ENCODE measurements at regions not wholly inside any gene's neighbourhood (a gene's known extent, or its start where the extent isn't known, plus 50 kb on each side); places are given as distances from the start of the nearest gene placed in this dataset.

DNA sequence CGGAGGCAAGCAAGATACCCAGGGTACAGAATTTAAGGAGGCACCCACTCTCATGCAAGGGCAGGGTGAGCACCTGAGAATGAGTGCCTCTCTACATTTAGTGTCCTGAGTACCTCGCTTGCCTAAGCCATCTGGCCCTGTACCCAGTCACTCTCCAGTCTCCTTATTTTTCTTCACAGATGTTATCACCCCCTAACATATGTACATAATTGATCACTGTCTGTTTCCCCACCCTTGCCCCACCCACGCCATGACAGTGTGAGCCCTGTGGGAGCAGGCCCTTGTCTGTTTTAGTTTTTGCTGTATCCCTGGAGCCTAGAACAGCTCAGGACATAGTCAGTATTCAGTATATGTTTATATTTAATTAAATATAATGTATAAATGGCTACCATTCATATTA lies 113.6 kb downstream of the SPRY1 start:
- WGBS (ENCODE audit: insufficient coverage), result 86% methylated on average over 1 of the region's 3 CpGs
- Histone ChIP-seq H3K9me3 (ENCODE audit: control extremely low read depth in 1 of 3, control insufficient read depth in 2 of 3, insufficient read depth in 1 of 3, low read length in 2 of 3) (peaks cover 0 to 5% (median 1%) of the 10 kb centered on the region in 3 donors), H3K36me3 (replicated peaks in 1 of 2; ENCODE audit: control extremely low read depth in 1 of 2, control insufficient read depth in 1 of 2, extremely low read depth in 1 of 2, insufficient read depth in 2 of 2, low read length in 1 of 2) (no peaks in the 10 kb centered on the region), H2AFZ (ENCODE audit: insufficient read depth, low read depth, low read length, poor library complexity, severe bottlenecking) (no peak overlapping the region), H3K9ac (ENCODE audit: low read length) (no peak overlapping the region), H3K27ac (ENCODE audit: low read length in 2 of 2) (no peak overlapping the region), H3K27me3 (replicated peaks in 1 of 4; ENCODE audit: control extremely low read depth in 1 of 4, control insufficient read depth in 3 of 4, insufficient read depth in 4 of 4, low read length in 3 of 4) (peaks cover 0 to under 1% (median 0%) of the 10 kb centered on the region in 4 experiments), H4K20me1 (ENCODE audit: control insufficient read depth, insufficient read depth, low read length, poor library complexity, severe bottlenecking) (no peaks in the 10 kb centered on the region), H3K4me2 (replicated peaks; ENCODE audit: low read depth, low read length, poor library complexity, severe bottlenecking) (no peak overlapping the region), H3K4me3 (ENCODE audit: control extremely low read depth in 1 of 5, extremely low read depth in 1 of 5, insufficient read depth in 1 of 5, low read depth in 2 of 5, low read length in 4 of 5) (no peak overlapping the region), H3K4me1 (ENCODE audit: control insufficient read depth in 2 of 2, insufficient read depth in 2 of 2, low read length in 2 of 2) (peaks cover 13 to 17% of the 10 kb centered on the region in 2 donors), H3K79me2 (ENCODE audit: control insufficient read depth, insufficient read depth, low read length) (no peaks in the 10 kb centered on the region)
- Mint-ChIP-seq H3K27ac (no peak overlapping the region), H3K9me3 (ENCODE audit: insufficient read depth) (peaks cover 2% of the 10 kb centered on the region), H3K27me3 (peaks cover 18% of the 10 kb centered on the region), H3K4me3 (no peak overlapping the region), H3K4me1 (peaks cover 20% of the 10 kb centered on the region)
- DNase-seq, result no peak
- intact Hi-C loops (cut with micrococcal nuclease), result no loop called here
- POLR2A ChIA-PET, result no interaction called here
- ATAC-seq (ENCODE audit: low read depth), result no peak
- CTCF ChIA-PET, result no interaction called here
- TF ChIP-seq EZH2 (IDR thresholded peaks at IDR 0.05; ENCODE audit: borderline replicate concordance, insufficient read depth, low read depth, low read length, poor library complexity, severe bottlenecking) (no peak), CTCF (IDR thresholded peaks at IDR 0.05) (no peak)

- Histone ChIP-seq H3K4me3 (ENCODE audit: control extremely low read depth in 1 of 5, extremely low read depth in 1 of 5, insufficient read depth in 1 of 5, low read depth in 2 of 5, low read length in 4 of 5) (no peak overlapping the region), H3K27ac (ENCODE audit: low read length in 2 of 2) (no peak overlapping the region), H3K4me1 (ENCODE audit: control insufficient read depth in 2 of 2, insufficient read depth in 2 of 2, low read length in 2 of 2) (peaks cover 10 to 15% of the 10 kb centered on the region in 2 donors), H3K9me3 (ENCODE audit: control extremely low read depth in 1 of 3, control insufficient read depth in 2 of 3, insufficient read depth in 1 of 3, low read length in 2 of 3) (peaks cover 0 to 5% (median 1%) of the 10 kb centered on the region in 3 donors), H3K4me2 (replicated peaks; ENCODE audit: low read depth, low read length, poor library complexity, severe bottlenecking) (no peak overlapping the region), H4K20me1 (ENCODE audit: control insufficient read depth, insufficient read depth, low read length, poor library complexity, severe bottlenecking) (no peaks in the 10 kb centered on the region), H3K27me3 (replicated peaks in 1 of 4; ENCODE audit: control extremely low read depth in 1 of 4, control insufficient read depth in 3 of 4, insufficient read depth in 4 of 4, low read length in 3 of 4) (no peaks in the 10 kb centered on the region), H3K9ac (ENCODE audit: low read length) (no peak overlapping the region), H2AFZ (ENCODE audit: insufficient read depth, low read depth, low read length, poor library complexity, severe bottlenecking) (no peak overlapping the region), H3K36me3 (replicated peaks in 1 of 2; ENCODE audit: control extremely low read depth in 1 of 2, control insufficient read depth in 1 of 2, extremely low read depth in 1 of 2, insufficient read depth in 2 of 2, low read length in 1 of 2) (no peaks in the 10 kb centered on the region), H3K79me2 (ENCODE audit: control insufficient read depth, insufficient read depth, low read length) (no peaks in the 10 kb centered on the region)
- intact Hi-C loops (cut with micrococcal nuclease), result no loop called here
- Mint-ChIP-seq H3K4me1 (peaks cover 17% of the 10 kb centered on the region), H3K9me3 (ENCODE audit: insufficient read depth) (peaks cover 2% of the 10 kb centered on the region), H3K27ac (no peak overlapping the region), H3K4me3 (no peak overlapping the region), H3K27me3 (peaks cover 14% of the 10 kb centered on the region)
- ChIA-PET CTCF (no interaction called here), POLR2A (no interaction called here)
- TF ChIP-seq EZH2 (IDR thresholded peaks at IDR 0.05; ENCODE audit: borderline replicate concordance, insufficient read depth, low read depth, low read length, poor library complexity, severe bottlenecking) (no peak), CTCF (IDR thresholded peaks at IDR 0.05) (no peak)
- ATAC-seq (ENCODE audit: low read depth) (no peak), DNase-seq (no peak)
- 100% methylated on average over 3 of the region's 3 CpGs for WGBS (ENCODE audit: insufficient coverage)
Measured at GRCh38 chr4:123510659-123511058, 114.1 kb downstream of the SPRY1 start.

All from B cell (primary cell).